GM19468 (cell line): ENCODE measurements at regions not wholly inside any gene's neighbourhood (a gene's known extent, or its start where the extent isn't known, plus 50 kb on each side); places are given as distances from the start of the nearest gene placed in this dataset.
"Not testable (repeated sequence)": the region's sequence is repeated elsewhere in the genome, so short reads cannot be mapped to it uniquely, and the experiment has no call there.

Source experiments
- ATAC-seq: cut with Tn5 transposase; IDR thresholded peaks from one replicate; pipeline ENCODE4 v1.9.1; 2021; ENCODE audit warnings: mild to moderate bottlenecking, moderate library complexity, moderate number of reproducible peaks; ENCODE audit not compliant: unreplicated experiment; ENCODE audit errors: extremely low read depth

DNA sequence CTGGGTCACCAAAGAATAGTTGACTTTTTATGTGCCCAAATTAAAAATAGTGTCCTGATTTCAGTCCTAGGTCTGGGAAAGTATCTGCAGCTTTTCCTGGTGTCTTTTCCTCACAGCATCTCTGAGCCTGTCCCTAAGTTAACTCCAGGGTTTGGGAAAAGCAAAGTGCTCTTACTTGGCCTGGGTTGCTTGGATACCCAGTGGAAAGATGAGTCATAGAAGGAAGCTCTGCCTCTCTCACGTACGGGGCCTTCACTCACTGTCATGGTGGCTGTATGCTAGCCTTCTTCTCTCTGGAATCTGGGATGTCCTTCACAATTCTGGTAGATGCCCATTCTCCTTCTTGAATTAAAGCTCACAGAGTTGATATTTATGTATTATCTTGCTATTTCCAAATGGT lies 607.3 kb downstream of the ANKRD50 start:
- ATAC-seq: no peak

DNA sequence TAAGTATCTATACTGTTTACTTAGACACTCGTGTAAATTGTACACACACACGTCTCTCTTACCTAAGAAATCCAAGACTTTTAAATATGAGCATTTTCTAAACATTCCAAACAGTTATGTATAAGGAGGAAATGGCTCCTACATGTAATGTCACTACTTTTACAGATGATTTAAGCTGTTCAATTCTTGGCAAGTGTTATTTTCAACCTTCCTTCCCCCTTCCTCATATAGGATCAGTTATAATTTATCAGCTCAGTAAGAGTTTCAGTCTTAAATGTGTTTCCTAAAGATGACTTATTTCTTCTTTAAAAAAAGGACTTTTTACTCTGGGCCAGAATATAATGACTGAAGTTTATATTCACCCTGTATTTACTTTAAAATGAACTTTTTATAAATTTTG lies 601.1 kb downstream of the ANKRD50 start:
- ATAC-seq: no peak

- peak; percentile 57 for ATAC-seq
Measured at GRCh38 chr4:124111922-124112321, 600.6 kb downstream of the ANKRD50 start.

DNA sequence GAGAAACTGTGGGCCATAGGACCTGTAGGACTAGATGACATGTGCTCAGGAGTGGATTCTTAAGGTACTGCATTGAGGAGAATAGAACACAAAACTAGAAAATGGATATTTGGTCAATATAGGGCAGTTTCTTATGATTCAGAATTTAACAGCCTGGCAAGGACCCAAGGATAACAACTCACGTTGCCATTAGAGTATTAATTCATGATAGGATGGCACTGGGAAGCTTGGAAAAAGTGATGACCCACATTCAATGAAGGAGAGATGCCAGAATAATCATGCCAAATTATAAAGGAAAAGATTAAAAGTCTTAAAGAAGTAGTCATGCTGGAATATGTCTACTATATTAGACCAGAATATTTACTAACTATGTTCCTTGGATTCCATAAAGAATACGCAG lies 594.5 kb downstream of the ANKRD50 start:
- ATAC-seq: no peak

- ATAC-seq: no peak
Measured at GRCh38 chr4:124121461-124121971, 591.0 kb downstream of the ANKRD50 start.

DNA sequence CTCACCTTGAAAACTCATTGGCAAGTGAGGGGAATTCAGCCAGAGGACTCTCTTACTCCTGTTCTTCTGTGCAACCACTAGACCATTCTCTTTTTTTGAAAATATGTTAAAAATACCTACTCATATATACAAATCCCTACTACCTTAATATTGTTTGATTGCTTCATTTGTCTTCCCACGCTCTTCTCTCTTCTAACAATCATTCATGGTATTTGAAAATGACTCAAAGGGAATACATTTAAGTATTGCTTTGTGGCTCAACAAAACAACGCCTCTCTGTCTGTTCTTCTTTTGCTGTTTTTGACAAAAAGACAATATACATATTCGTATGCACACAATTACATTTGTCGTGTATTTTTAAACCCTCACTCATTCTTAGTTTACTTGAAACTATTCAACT lies 589.4 kb downstream of the ANKRD50 start:
- no peak for ATAC-seq

GRCh38 chr4:124123721-124124120 lies 588.8 kb downstream of the ANKRD50 start:
- no peak for ATAC-seq

GRCh38 chr4:124131324-124131723 lies 581.2 kb downstream of the ANKRD50 start:
- not testable (repeated sequence) for ATAC-seq

DNA sequence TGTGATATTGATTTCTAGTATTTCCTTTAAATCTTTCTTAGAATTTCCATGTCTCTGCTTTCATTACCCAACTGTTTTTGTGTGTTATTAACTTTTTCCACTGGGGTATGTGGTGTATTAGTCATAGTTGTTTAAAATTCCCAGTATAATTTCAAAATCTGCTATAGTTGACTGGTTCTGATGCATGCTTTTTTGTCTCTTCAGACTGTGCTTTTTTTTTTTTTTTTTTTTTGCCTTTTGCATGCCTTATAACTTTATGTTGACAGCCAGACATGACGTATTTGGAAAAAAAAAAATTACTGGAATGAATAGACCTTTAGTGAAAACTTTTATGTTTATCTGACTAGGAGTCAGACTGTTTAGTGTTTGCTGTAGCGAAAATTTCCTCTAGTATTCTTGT lies 580.4 kb downstream of the ANKRD50 start:
- ATAC-seq: no peak

DNA sequence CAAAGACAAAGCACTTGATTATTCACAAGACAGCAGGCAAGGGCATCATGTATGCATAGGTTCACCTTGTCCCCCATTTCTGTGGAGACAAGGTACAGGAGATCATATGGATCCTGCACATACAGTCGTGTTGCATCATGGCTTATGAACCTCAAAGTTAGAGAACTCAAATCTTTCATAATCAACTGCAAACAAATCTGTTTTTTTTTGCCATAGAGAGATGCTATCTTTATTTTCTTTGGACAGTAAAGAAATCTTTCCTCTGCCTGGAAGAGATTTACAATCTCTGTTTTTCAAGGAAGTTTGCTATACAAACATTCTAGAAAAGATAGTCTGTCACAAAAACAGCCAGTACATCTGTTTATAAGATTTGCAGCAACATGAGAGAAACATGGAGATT lies 578.8 kb downstream of the ANKRD50 start:
- ATAC-seq: no peak

DNA sequence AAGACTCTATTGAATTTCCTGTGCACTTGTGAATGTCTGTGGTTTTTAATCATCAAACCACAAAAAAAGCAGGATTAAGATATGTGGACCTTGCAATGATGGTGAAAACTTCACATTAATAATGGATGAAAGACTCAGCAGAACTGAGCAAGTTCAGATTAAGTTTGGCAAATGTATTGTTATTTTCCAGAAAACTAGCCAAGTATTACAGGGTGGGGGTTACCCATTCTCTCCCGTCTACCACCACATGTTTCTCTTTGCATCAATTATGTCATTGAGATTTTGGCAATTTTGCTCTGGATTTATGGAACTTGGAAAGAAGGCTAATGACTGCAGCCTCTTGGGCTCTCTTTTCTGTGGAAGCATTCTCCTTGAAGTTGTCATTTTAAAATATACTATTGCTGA lies 577.1 kb downstream of the ANKRD50 start:
- no peak for ATAC-seq

GRCh38 chr4:124139044-124139443 lies 573.5 kb downstream of the ANKRD50 start:
- no peak for ATAC-seq

GRCh38 chr4:124143632-124144031 lies 568.9 kb downstream of the ANKRD50 start:
- no peak for ATAC-seq

GRCh38 chr4:124144238-124144654 lies 568.3 kb downstream of the ANKRD50 start:
- no peak for ATAC-seq

DNA sequence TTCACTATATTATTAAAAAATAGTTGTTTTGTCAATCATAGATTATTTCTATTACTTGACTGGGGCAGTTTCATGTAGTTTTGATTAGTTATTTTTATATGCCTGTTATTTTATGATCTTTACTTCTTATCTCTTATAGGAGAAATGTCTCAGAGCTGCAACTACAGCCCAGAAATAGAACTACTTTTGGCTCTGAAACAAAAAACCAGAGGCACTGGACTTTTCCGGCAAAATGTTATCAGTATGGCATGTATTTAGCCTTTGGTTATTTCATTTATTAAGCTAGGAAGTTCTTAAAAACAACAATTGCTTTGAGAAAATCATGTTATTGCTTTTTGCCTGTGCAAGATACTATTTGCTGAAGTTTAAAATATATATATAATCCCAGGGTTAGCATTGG lies 566.5 kb downstream of the ANKRD50 start:
- no peak for ATAC-seq

GRCh38 chr4:124151031-124151430 lies 561.5 kb downstream of the ANKRD50 start:
- ATAC-seq: no peak

DNA sequence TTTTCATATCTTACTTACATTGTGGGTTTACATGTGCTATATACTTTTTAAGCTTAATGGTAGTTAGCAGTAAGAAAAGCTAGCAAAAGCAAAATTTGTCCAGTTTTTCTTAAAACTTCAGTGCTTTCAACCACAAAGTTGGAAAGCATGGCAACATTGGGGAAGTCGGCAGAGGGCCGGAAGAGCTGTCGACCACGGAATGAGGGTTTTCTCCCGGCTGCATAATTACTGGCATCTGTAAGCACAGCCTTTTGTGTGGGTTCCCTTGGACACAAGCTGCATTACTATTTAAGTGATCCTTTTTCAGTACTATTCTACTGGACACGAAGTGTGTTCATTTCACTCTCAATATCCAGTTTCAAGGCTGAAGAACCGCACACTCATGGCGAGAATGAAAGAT lies 560.4 kb downstream of the ANKRD50 start:
- ATAC-seq: no peak

GRCh38 chr4:124155239-124155638 lies 557.3 kb downstream of the ANKRD50 start:
- ATAC-seq: no peak

DNA sequence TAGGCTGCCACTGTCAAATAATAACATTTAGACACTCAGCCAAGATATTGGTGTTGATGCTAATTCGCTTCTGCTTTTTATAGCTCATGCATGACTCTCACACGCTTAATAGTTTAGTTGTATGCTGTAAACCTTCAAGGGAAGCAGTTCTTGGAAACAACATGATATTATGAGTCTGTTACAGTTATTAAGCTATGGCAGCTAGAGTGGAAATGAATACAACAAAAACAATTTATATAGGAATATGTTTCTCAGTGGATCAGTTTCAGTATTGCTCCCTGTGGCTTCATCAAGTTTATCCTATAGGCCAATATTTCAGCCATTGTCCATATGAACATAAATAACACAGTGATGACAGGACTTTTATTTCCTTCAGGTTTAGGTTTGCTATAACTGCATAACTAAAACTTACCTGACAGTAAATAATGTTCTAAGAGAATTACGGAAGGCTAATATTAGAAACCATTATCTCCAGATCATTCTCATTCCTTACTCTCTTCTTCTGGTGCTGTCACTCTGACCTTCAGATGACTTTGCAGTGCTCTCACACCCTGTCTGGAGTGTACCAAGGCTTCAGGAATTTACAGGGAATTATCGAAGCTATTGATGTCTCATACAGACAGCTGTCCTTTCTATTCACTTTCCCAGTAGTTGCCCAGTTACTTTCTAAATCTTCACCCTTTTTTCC lies 555.0 kb downstream of the ANKRD50 start:
- no peak for ATAC-seq

GRCh38 chr4:124163401-124163800 lies 549.1 kb downstream of the ANKRD50 start:
- no peak for ATAC-seq

GRCh38 chr4:124167602-124168001 lies 544.9 kb downstream of the ANKRD50 start:
- no peak for ATAC-seq

DNA sequence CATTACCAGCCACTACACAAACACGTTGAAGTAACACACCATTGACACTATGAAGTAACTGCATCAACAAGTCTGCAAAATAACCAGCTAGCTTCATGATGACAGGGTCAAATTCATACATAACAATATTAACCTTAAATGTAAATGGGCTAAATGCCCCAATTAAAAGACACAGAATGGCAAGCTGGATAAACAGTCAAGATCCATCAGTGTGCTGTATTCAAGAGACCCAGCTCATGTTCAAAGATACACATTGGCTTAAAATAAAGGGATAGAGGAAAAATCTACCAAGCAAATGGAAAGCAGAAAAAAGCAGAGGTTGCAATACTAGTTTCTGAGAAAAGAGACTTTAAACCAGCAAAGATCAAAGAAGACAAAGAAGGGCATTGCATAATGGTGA lies 543.0 kb downstream of the ANKRD50 start:
- ATAC-seq: not testable (repeated sequence)
